GM12892 (cell line): ENCODE measurements at regions not wholly inside any gene's neighbourhood (a gene's known extent, or its start where the extent isn't known, plus 50 kb on each side); places are given as distances from the start of the nearest gene placed in this dataset.

Source experiments
- DNase-seq: peaks from one replicate; pipeline ENCODE4 v3.0.0; 2011; ENCODE audit not compliant: insufficient read length
- FAIRE-seq: peaks from 2 replicates; lab custom pipeline; 2011; peaks lifted over from hg19 to GRCh38; lab: Jason Lieb, UNC
- POLR2A ChIP-seq: IDR thresholded peaks from 2 replicates; pipeline ENCODE4 v1.6.1; 2011; ENCODE audit warnings: low read depth, low read length, control low read depth
- POLR2AphosphoS5 ChIP-seq: IDR thresholded peaks from 2 replicates; pipeline ENCODE4 v1.6.1; 2011; ENCODE audit warnings: low read depth, low read length, control low read depth
- TAF1 ChIP-seq: IDR thresholded peaks from 2 replicates; pipeline ENCODE4 v1.6.1; 2011; ENCODE audit warnings: low read depth, mild to moderate bottlenecking, control low read depth, low read length, borderline replicate concordance

DNA sequence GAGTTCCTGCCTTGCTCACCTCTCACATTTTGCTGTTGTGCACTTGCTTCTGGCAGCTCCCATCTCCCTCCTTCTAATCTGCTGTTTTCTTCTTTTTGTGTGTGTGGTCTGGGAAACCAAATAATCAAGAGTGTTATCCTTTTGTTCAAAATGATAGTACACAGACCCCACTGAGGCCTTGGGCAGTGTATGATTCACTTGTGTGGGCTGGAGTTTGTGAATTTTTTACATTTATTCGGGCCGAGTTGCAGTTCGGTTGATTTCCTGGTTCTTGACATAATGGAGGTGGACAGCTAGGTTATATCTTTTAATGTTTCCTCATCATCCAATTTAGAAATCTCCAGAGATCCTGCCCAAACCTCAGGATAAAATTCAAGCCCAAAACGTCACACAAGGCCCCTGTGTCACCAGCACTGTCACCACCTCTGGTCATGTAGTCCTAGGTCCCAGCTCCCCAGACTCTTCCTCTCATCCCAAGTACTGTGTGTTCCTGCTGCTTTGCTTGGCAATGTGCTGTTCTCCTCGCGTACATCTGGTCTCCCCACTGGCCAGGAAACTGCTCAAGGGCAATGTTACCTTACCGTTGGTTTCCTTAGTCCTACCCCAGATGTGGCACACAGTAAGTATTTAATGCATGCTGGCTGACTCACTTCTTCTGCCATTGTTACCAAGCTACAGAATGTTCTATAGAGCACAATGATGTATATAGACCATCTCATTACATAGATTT lies 55.7 kb upstream of the PHACTR2 start:
- DNase-seq (no peak), FAIRE-seq (no peak)

DNA sequence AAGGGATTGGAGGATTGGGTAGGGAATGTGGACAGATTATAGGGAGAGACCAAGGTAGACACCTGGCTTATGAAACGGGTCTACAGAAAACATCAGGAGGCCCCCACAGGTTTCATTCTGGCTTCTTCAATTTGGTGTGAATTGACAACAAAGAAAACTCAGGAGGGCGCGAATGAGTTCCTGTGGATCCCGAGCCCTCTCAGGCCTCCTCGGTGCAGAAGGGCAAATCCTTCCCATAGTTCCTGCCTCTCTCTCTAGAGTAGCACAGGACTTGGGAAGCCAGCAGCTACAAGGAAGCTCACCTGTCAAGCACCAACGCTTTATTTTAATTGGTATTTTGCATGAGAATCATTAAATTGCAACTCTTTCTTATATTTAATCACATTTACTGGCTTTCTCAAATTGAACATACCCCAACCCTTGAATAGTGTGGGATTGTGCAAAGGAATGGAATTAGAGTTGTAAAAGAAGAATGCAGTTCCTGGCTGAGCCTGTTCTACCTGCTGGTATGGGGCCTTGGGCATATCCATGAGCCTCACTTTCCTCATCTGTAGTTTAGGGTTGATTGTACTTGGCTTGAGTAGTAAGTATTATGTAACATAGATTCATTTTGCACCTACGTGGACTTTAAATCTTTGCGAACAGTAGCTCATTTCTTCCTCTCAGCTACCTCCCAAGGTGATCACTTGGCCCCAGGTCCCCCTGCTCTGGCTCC lies 56.4 kb upstream of the PHACTR2 start:
- DNase-seq = no peak
- no peak for FAIRE-seq
- TF ChIP-seq TAF1 = no peak
- TF ChIP-seq POLR2A = no peak
- TF ChIP-seq POLR2AphosphoS5 = no peak

More for the DNA sequence above, 55.7 kb upstream of the PHACTR2 start:
- TF ChIP-seq POLR2AphosphoS5 (no peak), TAF1 (no peak), POLR2A (no peak)

DNA sequence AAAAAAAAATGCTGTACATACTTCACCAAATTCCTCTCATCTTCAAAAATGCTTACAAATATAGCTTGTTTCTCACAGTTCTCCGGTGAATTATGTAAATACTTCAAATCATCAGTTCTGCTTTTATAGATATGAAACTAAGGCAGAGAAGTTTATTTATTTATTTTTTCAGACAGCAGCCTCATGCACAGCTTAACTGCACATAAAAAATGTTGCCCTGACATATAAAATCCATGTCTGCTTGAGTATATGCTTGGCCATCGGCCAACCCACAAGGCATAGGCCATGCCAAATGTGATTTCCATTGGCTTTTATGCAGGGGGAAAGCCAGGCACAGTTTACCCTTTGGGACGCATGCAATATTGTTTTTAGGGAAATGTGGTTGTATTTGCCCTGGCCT lies 57.3 kb upstream of the PHACTR2 start:
- no peak for TF ChIP-seq POLR2A
- no peak for TF ChIP-seq TAF1
- TF ChIP-seq POLR2AphosphoS5 = no peak
- FAIRE-seq = no peak
- no peak for DNase-seq

DNA sequence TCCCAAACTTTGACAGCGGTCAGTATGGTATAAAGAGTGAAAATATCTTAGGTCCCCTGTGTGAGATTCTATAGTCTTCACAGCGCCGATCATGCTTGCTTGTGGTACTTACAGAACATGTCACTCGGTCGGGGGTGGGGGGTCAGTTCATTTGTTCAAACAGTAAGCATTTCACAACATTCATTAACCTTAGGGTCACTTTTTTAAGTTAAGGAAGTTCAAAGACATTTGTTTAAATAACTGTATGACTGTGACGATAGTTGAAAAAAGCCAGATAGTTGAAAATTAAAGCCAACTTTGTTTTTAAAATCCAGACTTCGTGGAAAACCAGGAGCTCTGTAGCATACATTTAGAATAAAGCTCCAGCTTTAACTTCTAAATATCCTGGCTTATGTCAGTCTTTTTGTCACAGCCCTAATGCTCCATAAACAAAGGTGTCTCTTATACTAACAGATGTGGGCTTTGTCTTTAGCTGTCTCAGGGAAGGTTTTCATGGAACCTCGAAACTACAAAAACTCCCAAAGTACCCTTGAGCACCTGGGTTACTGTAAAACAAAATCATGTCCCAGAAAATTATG lies 57.9 kb upstream of the PHACTR2 start:
- FAIRE-seq (no peak), DNase-seq (no peak)
- TF ChIP-seq TAF1 = no peak
- TF ChIP-seq POLR2AphosphoS5 = no peak
- no peak for TF ChIP-seq POLR2A

DNA sequence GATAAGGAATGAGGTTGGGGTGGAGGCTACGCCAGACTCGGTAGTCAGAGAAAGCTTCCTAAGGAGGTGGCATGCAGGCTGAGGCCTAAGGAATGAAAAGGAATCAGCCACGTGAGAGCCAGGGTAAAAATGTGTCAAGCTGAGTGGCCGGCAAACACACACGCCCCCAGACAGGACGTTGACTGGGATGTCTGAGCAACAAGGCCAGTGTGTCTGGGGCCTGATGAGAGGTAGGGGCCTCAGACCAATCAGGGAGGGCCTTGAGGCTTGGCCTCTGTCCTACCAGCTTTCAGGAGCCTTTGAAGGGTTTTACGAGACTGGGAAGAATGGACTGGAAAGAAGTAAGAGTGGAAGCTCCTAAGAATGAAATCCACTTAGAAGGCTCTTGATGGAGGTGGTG lies 61.0 kb upstream of the PHACTR2 start:
- FAIRE-seq (no peak), DNase-seq (no peak)
- TF ChIP-seq TAF1 (no peak), POLR2A (no peak), POLR2AphosphoS5 (no peak)

DNA sequence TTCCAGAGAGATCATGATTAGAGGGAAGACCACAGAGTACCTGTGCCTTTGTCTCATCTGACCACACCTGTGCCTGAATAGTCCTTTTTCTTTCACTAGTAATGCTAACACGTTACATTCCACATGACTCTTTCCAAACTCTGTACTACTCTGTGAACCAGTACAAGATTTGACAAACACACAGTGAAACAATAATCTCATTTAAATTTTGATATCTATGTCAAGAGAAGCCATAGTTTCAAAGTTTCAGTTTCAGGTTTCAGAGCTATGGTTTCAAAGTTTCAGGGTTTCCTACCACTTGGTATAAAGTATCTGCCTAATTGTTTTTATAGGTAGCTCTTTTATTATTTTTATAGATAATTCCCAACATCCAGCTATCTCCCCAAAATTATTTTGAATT lies 62.0 kb upstream of the PHACTR2 start:
- DNase-seq (no peak), FAIRE-seq (no peak)
- TF ChIP-seq POLR2A (no peak), TAF1 (no peak), POLR2AphosphoS5 (no peak)

DNA sequence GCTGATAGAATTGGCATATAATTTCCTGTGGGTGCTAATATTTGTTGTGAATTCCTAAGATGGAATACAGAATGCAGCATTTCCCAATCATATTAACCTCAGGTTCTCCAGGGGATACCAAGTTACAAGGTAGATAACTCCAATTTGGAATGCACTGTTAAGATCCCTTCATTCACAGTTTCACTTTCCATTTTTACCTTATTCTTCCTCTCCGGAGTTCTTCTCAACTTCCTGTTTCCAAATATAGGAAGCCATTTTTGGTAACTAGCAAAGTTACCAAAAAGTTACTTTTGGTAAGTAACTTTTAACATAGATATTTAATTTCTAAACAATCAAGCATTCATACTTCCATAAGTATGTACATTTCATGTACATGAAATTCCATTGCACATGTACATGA lies 63.5 kb upstream of the PHACTR2 start:
- DNase-seq = no peak
- TF ChIP-seq POLR2A (no peak), TAF1 (no peak), POLR2AphosphoS5 (no peak)
- no peak for FAIRE-seq

DNA sequence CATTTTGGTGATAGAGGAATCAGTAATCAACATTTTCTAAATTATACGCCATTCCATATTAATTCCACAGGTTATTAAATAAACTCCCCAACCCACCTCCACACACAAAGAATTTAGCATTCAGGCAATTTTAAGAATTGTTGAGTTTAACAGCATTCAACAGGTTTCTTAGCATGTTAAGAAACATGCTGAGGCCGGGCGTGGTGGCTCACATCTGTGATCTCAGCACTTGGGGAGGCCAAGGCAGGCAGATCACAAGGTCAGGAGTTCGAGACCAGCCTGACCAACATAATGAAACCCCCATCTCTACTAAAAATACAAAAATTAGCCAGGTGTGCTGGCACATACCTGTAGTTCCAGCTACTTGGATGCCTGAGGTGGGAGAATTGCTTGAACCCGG lies 64.0 kb upstream of the PHACTR2 start:
- TF ChIP-seq POLR2A (no peak), POLR2AphosphoS5 (no peak), TAF1 (no peak)
- DNase-seq = no peak
- no peak for FAIRE-seq

DNA sequence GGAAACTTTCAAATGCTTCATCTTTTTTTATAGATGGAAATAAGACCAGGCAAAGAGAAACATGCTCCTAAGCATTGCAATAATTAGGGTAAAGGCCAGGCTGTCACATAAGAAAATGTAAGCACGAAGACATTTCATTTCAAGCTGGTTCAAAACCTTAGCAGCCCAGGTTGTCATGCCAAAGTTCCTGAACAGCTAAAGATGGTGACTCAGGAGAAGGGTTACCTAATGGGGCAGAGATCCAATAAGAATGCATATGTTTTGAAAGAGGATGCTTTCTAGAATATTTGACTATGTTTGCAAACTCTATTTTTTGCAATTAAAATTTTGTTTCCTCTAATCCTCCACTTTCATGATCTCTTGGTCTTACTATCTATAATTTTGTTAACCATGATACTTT lies 65.6 kb upstream of the PHACTR2 start:
- FAIRE-seq = no peak
- TF ChIP-seq TAF1 (no peak), POLR2A (no peak), POLR2AphosphoS5 (no peak)

DNA sequence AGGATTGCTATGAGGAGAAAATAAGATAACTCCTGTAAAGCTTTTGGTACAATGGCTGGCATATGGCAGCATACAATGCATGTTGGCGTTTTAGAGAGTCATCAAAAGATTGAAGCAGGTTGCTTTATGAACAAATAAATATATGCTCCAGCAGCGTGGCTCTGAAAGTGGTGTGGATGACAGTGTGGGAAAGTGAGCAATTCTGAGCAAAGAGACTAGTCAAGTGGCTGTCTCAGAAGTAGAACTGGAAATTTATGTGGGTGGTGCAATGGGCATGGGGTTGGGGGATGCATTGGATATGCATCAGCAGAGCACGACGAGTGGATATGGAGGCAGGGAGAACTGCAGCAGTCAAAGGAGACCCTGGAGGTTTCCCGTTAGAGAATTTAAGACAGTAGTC lies 66.2 kb upstream of the PHACTR2 start:
- TF ChIP-seq POLR2A = no peak
- no peak for TF ChIP-seq TAF1
- no peak for TF ChIP-seq POLR2AphosphoS5
- DNase-seq (no peak), FAIRE-seq (no peak)

More for the DNA sequence above, 65.6 kb upstream of the PHACTR2 start:
- DNase-seq = no peak

DNA sequence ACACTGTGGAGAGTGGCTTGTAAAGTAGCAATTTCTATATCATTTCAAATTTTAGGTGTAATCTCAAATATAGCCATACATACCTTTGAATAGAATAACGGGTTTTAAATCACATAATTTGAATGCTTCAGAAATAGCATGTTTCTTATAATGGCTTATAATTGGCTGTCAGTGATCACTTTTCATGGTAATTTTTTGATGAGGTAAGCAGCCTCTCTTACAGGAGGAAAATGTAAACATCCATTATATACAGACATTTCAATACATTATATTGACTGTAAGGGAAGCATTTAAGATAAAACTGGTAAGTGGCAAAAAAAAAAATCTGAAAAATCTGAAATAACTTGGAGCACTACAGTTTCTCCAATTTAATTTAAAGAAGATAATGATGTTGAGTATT lies 67.8 kb upstream of the PHACTR2 start:
- DNase-seq (no peak), FAIRE-seq (no peak)
- TF ChIP-seq POLR2A (no peak), TAF1 (no peak), POLR2AphosphoS5 (no peak)
